Suprapubic skin (tissue), 4 donors: ENCODE measurements at regions not wholly inside any gene's neighbourhood (a gene's known extent, or its start where the extent isn't known, plus 50 kb on each side); places are given as distances from the start of the nearest gene placed in this dataset.

Source experiments
- CTCF ChIP-seq, 2 donors: fragments of 200-600 bp in 1 of 2; fragments of 450-650 bp in 1 of 2; sonication (generic) in 1 of 2; IDR thresholded peaks; one replicate each; pipeline ENCODE4 v1.5.1; 2016 to 2019; ENCODE audit warnings: antibody characterized with exemption in 2 of 2, mild to moderate bottlenecking in 1 of 2, moderate library complexity in 1 of 2
- EP300 ChIP-seq: sonication (generic); formaldehyde crosslinking; IDR thresholded peaks from one replicate; pipeline ENCODE4 v1.6.1; 2017; ENCODE audit warnings: antibody characterized with exemption
- POLR2A ChIP-seq, 2 donors: fragments of 450-650 bp; IDR thresholded peaks; one replicate each; pipeline ENCODE4 v1.6.1; 2017; ENCODE audit warnings: antibody characterized with exemption in 2 of 2, mild to moderate bottlenecking in 2 of 2, moderate library complexity in 2 of 2
- POLR2AphosphoS5 ChIP-seq, 3 donors: sonication (generic); formaldehyde crosslinking; IDR thresholded peaks; one replicate each; pipeline ENCODE4 v1.6.1; 2017; ENCODE audit warnings: antibody characterized with exemption in 3 of 3

GRCh38 chr5:68482199-68482598 lies 266.6 kb downstream of the PIK3R1 start:
- TF ChIP-seq POLR2A (IDR thresholded peaks at IDR 0.05), result no peak
- no peak for TF ChIP-seq CTCF (IDR thresholded peaks at IDR 0.05)
- no peak for TF ChIP-seq EP300
- TF ChIP-seq POLR2AphosphoS5 (IDR thresholded peaks at IDR 0.05), result no peak
